ENCODE measurements at regions not wholly inside any gene's neighbourhood (a gene's known extent, or its start where the extent isn't known, plus 50 kb on each side); places are given as distances from the start of the nearest gene placed in this dataset.

DNA sequence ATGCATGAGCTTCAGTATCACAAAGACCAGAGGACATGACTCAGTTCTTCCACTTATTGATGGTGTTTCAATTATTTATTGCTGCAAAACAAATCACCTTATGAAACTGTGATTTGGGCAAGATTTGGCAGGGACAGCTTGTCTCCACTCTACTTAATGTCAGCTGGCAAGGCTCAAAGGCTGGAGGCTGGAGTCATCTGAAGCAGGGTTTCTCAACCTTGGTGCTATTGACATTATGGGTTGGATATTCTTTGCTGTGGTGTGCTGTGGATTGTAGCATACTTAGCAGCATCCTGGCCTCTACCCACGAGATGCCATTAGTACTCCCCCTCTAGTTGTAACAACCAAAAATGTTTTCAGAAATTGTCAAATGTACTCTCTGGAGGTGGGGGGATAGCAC is 138.8 kb upstream of the PEX5L start:
- Histone ChIP-seq H3K79me2 (ENCODE audit: control insufficient read depth, insufficient read depth, low read length) (no peaks in the 10 kb centered on the region), H3K36me3 (ENCODE audit: control insufficient read depth, insufficient read depth, low read length) (no peaks in the 10 kb centered on the region), H3K9me3 (ENCODE audit: control insufficient read depth, insufficient read depth, low read depth, low read length) (no peaks in the 10 kb centered on the region), H3K4me1 (ENCODE audit: control insufficient read depth, extremely low read depth, insufficient read depth, low read length) (no peaks in the 10 kb centered on the region), H3K9ac (ENCODE audit: insufficient read depth, low read length) (no peak overlapping the region), H3K27ac (ENCODE audit: insufficient read depth, low read length) (no peak overlapping the region), H3K27me3 (ENCODE audit: control insufficient read depth, insufficient read depth, low read length) (no peaks in the 10 kb centered on the region), H3K4me3 (replicated peaks in 1 of 4; ENCODE audit: control extremely low read depth in 1 of 4, insufficient read depth in 1 of 4, low read depth in 3 of 4, low read length in 4 of 4) (no peak overlapping the region), H3K4me2 (ENCODE audit: extremely low read depth, insufficient read depth, low read length) (no peak overlapping the region), H4K20me1 (ENCODE audit: control insufficient read depth, extremely low read depth, insufficient read depth, low read length) (no peaks in the 10 kb centered on the region), H2AFZ (ENCODE audit: low read length) (no peak overlapping the region)
- TF ChIP-seq, protein P1, sequence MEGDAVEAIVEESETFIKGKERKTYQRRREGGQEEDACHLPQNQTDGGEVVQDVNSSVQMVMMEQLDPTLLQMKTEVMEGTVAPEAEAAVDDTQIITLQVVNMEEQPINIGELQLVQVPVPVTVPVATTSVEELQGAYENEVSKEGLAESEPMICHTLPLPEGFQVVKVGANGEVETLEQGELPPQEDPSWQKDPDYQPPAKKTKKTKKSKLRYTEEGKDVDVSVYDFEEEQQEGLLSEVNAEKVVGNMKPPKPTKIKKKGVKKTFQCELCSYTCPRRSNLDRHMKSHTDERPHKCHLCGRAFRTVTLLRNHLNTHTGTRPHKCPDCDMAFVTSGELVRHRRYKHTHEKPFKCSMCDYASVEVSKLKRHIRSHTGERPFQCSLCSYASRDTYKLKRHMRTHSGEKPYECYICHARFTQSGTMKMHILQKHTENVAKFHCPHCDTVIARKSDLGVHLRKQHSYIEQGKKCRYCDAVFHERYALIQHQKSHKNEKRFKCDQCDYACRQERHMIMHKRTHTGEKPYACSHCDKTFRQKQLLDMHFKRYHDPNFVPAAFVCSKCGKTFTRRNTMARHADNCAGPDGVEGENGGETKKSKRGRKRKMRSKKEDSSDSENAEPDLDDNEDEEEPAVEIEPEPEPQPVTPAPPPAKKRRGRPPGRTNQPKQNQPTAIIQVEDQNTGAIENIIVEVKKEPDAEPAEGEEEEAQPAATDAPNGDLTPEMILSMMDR (conservative IDR thresholded peaks at IDR 0.05 in 1 of 2, IDR thresholded peaks at IDR 0.05 in 1 of 2; ENCODE audit: low read depth in 1 of 2, low read length in 2 of 2) = no peak
- TF ChIP-seq EZH2 (IDR thresholded peaks at IDR 0.05; ENCODE audit: low read length, missing control alignments) = no peak
- no peak for DNase-seq (ENCODE audit: low read depth in 2 of 2)

DNA sequence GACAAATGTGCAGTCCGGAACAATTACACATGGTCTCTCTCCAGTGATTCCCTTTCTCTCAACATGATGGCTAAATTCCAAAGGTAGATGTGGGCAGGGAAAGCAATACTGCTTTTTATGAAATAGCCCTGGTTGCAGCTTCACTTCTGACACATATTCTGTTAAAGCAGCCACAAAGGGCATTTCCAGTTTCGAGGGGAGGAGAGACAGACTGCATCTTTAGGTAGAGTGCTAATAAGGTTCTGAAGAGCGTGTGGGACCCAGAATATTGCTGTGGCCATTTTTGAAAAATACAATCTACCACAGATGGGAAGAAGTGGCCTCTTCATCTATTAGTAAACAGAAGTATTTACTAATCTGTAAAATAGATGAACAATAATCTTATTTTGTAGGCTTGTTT is 139.3 kb upstream of the PEX5L start:
- Histone ChIP-seq H3K4me3 (replicated peaks in 1 of 4; ENCODE audit: control extremely low read depth in 1 of 4, insufficient read depth in 1 of 4, low read depth in 3 of 4, low read length in 4 of 4) (no peak overlapping the region), H2AFZ (ENCODE audit: low read length) (no peak overlapping the region), H3K9me3 (ENCODE audit: control insufficient read depth, insufficient read depth, low read depth, low read length) (no peaks in the 10 kb centered on the region), H3K4me1 (ENCODE audit: control insufficient read depth, extremely low read depth, insufficient read depth, low read length) (no peaks in the 10 kb centered on the region), H4K20me1 (ENCODE audit: control insufficient read depth, extremely low read depth, insufficient read depth, low read length) (no peaks in the 10 kb centered on the region), H3K9ac (ENCODE audit: insufficient read depth, low read length) (no peak overlapping the region), H3K27ac (ENCODE audit: insufficient read depth, low read length) (no peak overlapping the region), H3K36me3 (ENCODE audit: control insufficient read depth, insufficient read depth, low read length) (no peaks in the 10 kb centered on the region), H3K79me2 (ENCODE audit: control insufficient read depth, insufficient read depth, low read length) (no peaks in the 10 kb centered on the region), H3K27me3 (ENCODE audit: control insufficient read depth, insufficient read depth, low read length) (no peaks in the 10 kb centered on the region), H3K4me2 (ENCODE audit: extremely low read depth, insufficient read depth, low read length) (no peak overlapping the region)
- TF ChIP-seq, protein P1 (conservative IDR thresholded peaks at IDR 0.05 in 1 of 2, IDR thresholded peaks at IDR 0.05 in 1 of 2; ENCODE audit: low read depth in 1 of 2, low read length in 2 of 2) = no peak
- no peak for TF ChIP-seq EZH2 (IDR thresholded peaks at IDR 0.05; ENCODE audit: low read length, missing control alignments)
- no peak for DNase-seq (ENCODE audit: low read depth in 2 of 2)

- no peaks in the 10 kb centered on the region for H3K36me3 ChIP-seq (ENCODE audit: control insufficient read depth, insufficient read depth, low read length)
- H4K20me1 ChIP-seq (ENCODE audit: control insufficient read depth, extremely low read depth, insufficient read depth, low read length) = no peaks in the 10 kb centered on the region
- H3K4me2 ChIP-seq (ENCODE audit: extremely low read depth, insufficient read depth, low read length) = no peak overlapping the region
- TF ChIP-seq, protein P1 (conservative IDR thresholded peaks at IDR 0.05 in 1 of 2, IDR thresholded peaks at IDR 0.05 in 1 of 2; ENCODE audit: low read depth in 1 of 2, low read length in 2 of 2) = no peak
- no peak for TF ChIP-seq EZH2 (IDR thresholded peaks at IDR 0.05; ENCODE audit: low read length, missing control alignments)
- H3K9ac ChIP-seq (ENCODE audit: insufficient read depth, low read length) = no peak overlapping the region
- no peaks in the 10 kb centered on the region for H3K27me3 ChIP-seq (ENCODE audit: control insufficient read depth, insufficient read depth, low read length)
- H2AFZ ChIP-seq (ENCODE audit: low read length) = no peak overlapping the region
- H3K27ac ChIP-seq (ENCODE audit: insufficient read depth, low read length) = no peak overlapping the region
- H3K4me3 ChIP-seq (replicated peaks in 1 of 4; ENCODE audit: control extremely low read depth in 1 of 4, insufficient read depth in 1 of 4, low read depth in 3 of 4, low read length in 4 of 4) = no peak overlapping the region
- no peaks in the 10 kb centered on the region for H3K9me3 ChIP-seq (ENCODE audit: control insufficient read depth, insufficient read depth, low read depth, low read length)
- no peak for DNase-seq (ENCODE audit: low read depth in 2 of 2)
- H3K4me1 ChIP-seq (ENCODE audit: control insufficient read depth, extremely low read depth, insufficient read depth, low read length) = no peaks in the 10 kb centered on the region
- H3K79me2 ChIP-seq (ENCODE audit: control insufficient read depth, insufficient read depth, low read length) = no peaks in the 10 kb centered on the region
Observed at GRCh38 chr3:180177255-180177654, 140.5 kb upstream of the PEX5L start.

Measured in fibroblast of lung (primary cell).